ENCODE measurements at regions not wholly inside any gene's neighbourhood (a gene's known extent, or its start where the extent isn't known, plus 50 kb on each side); places are given as distances from the start of the nearest gene placed in this dataset.

- TF ChIP-seq EGR1 (IDR thresholded peaks at IDR 0.05; ENCODE audit: borderline replicate concordance, low read depth, low read length) (no peak), CTCF (IDR thresholded peaks at IDR 0.05; ENCODE audit: control extremely low read depth in 1 of 3, insufficient read depth in 1 of 3, low read depth in 1 of 3, low read length in 3 of 3) (no peak), YY1 (IDR thresholded peaks at IDR 0.05; ENCODE audit: low read depth, low read length) (no peak), EZH2 (IDR thresholded peaks at IDR 0.05; ENCODE audit: low read depth, low read length, severe bottlenecking) (no peak), BRCA1 (IDR thresholded peaks at IDR 0.05; ENCODE audit: low read depth, low read length) (no peak), KDM1A (IDR thresholded peaks at IDR 0.05; ENCODE audit: borderline replicate concordance, low read length) (no peak), SP1 (IDR thresholded peaks at IDR 0.05; ENCODE audit: low read depth, low read length) (no peak), BCL11A (IDR thresholded peaks at IDR 0.05; ENCODE audit: low read depth in 2 of 2, low read length in 2 of 2) (no peak), SP4 (IDR thresholded peaks at IDR 0.05; ENCODE audit: low read length) (no peak), ZNF274 (IDR thresholded peaks at IDR 0.05; ENCODE audit: borderline replicate concordance, extremely low read depth, low read length) (no peak), HDAC6 (IDR thresholded peaks at IDR 0.05; ENCODE audit: low read depth, low read length) (no peak), MAX (IDR thresholded peaks at IDR 0.05) (no peak)
- TF ChIP-seq, protein P1, sequence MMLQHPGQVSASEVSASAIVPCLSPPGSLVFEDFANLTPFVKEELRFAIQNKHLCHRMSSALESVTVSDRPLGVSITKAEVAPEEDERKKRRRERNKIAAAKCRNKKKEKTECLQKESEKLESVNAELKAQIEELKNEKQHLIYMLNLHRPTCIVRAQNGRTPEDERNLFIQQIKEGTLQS (IDR thresholded peaks at IDR 0.05; ENCODE audit: insufficient read depth, low read depth, low read length), result no peak
Observed at GRCh38 chrX:9231491-9231890, 197.6 kb upstream of the FAM9B start.
